ENCODE measurements at regions not wholly inside any gene's neighbourhood (a gene's known extent, or its start where the extent isn't known, plus 50 kb on each side); places are given as distances from the start of the nearest gene placed in this dataset.

- no peak for DNase-seq
These were observed 58.1 kb downstream of the KLF4 start for GRCh38 chr9:107431461-107431860.

- DNase-seq = no peak
These were observed 59.5 kb downstream of the KLF4 start for GRCh38 chr9:107430071-107430470.

- DNase-seq = no peak
These were observed 63.4 kb downstream of the KLF4 start for GRCh38 chr9:107426126-107426525.

GRCh38 chr9:107425101-107426025 is 64.2 kb downstream of the KLF4 start:
- DNase-seq = peak; percentile 31

- DNase-seq = no peak
These were observed 66.0 kb downstream of the KLF4 start for GRCh38 chr9:107423540-107423939.

GRCh38 chr9:107422189-107423185 is 67.1 kb downstream of the KLF4 start:
- peak; percentile 35 for DNase-seq

GRCh38 chr9:107410420-107410819 is 79.1 kb downstream of the KLF4 start:
- DNase-seq = no peak

- DNase-seq = no peak
These were observed 79.8 kb downstream of the KLF4 start for GRCh38 chr9:107409581-107410389.

- no peak for DNase-seq
These were observed 81.9 kb downstream of the KLF4 start for GRCh38 chr9:107407675-107408074.

GRCh38 chr9:107405511-107405910 is 84.1 kb downstream of the KLF4 start:
- DNase-seq = no peak

- DNase-seq = no peak
These were observed 84.8 kb downstream of the KLF4 start for GRCh38 chr9:107404736-107405135.

GRCh38 chr9:107404161-107404560 is 85.4 kb downstream of the KLF4 start:
- DNase-seq = no peak

- DNase-seq = no peak
These were observed 92.2 kb downstream of the KLF4 start for GRCh38 chr9:107397076-107398044.

- DNase-seq = no peak
These were observed 95.3 kb downstream of the KLF4 start for GRCh38 chr9:107394264-107394663.

- no peak for DNase-seq
These were observed 98.8 kb downstream of the KLF4 start for GRCh38 chr9:107390778-107391177.

GRCh38 chr9:107390279-107390678 is 99.3 kb downstream of the KLF4 start:
- DNase-seq = no peak

- DNase-seq = no peak
These were observed 99.9 kb downstream of the KLF4 start for GRCh38 chr9:107389617-107390071.

GRCh38 chr9:107388890-107389289 is 100.7 kb downstream of the KLF4 start:
- no peak for DNase-seq

GRCh38 chr9:107387409-107387808 is 102.2 kb downstream of the KLF4 start:
- DNase-seq = no peak

GRCh38 chr9:107386396-107386795 is 103.2 kb downstream of the KLF4 start:
- no peak for DNase-seq

All from kidney glomerular epithelial cell (primary cell).